Stomach (tissue), 4 donors: ENCODE measurements at regions not wholly inside any gene's neighbourhood (a gene's known extent, or its start where the extent isn't known, plus 50 kb on each side); places are given as distances from the start of the nearest gene placed in this dataset.

Source experiments
- CTCF ChIP-seq, 7 experiments: fragments of 450-650 bp in 4 of 7; fragments of 200-600 bp in 3 of 7; sonication (generic) in 3 of 7; IDR thresholded peaks; one replicate each; pipeline ENCODE4 v1.5.1; 2016 to 2019; ENCODE audit warnings: antibody characterized with exemption in 7 of 7, control low read depth in 2 of 7, mild to moderate bottlenecking in 1 of 7
- EP300 ChIP-seq: sonication (generic); formaldehyde crosslinking; IDR thresholded peaks from one replicate; pipeline ENCODE4 v1.6.1; 2017; ENCODE audit warnings: antibody characterized with exemption
- POLR2A ChIP-seq, 4 donors: fragments of 450-650 bp; IDR thresholded peaks; one replicate each; pipeline ENCODE4 v1.6.1; 2016; ENCODE audit warnings: antibody characterized with exemption in 4 of 4, control low read depth in 2 of 4, mild to moderate bottlenecking in 1 of 4, moderate library complexity in 1 of 4

GRCh38 chr6:159433550-159433949 lies 259.5 kb downstream of the SOD2 start:
- TF ChIP-seq CTCF (IDR thresholded peaks at IDR 0.05) (no peak), POLR2A (IDR thresholded peaks at IDR 0.05) (no peak), EP300 (no peak)
